Esophagus muscularis mucosa (tissue), 3 donors: ENCODE measurements at regions not wholly inside any gene's neighbourhood (a gene's known extent, or its start where the extent isn't known, plus 50 kb on each side); places are given as distances from the start of the nearest gene placed in this dataset.

Experiments used
- CTCF ChIP-seq, 3 experiments: fragments of 200-600 bp in 2 of 3; fragments of 450-650 bp in 1 of 3; sonication (generic) in 2 of 3; IDR thresholded peaks; one replicate each; pipeline ENCODE4 v1.5.1; 2017 to 2019; ENCODE audit warnings: antibody characterized with exemption in 3 of 3, mild to moderate bottlenecking in 2 of 3, moderate library complexity in 1 of 3
- POLR2A ChIP-seq: fragments of 450-650 bp; IDR thresholded peaks from one replicate; pipeline ENCODE4 v1.6.1; 2017; ENCODE audit warnings: antibody characterized with exemption, moderate library complexity, mild to moderate bottlenecking, low read depth

GRCh38 chr9:78397454-78397853 is 100.5 kb downstream of the PSAT1 start:
- TF ChIP-seq POLR2A (no peak), CTCF (IDR thresholded peaks at IDR 0.05) (no peak)
